GM12865 (cell line): ENCODE measurements at regions not wholly inside any gene's neighbourhood (a gene's known extent, or its start where the extent isn't known, plus 50 kb on each side); places are given as distances from the start of the nearest gene placed in this dataset.
A peak's percentile ranks its signal among the peaks of the same experiment; 100 is the strongest.
"Not testable (repeated sequence)": the region's sequence is repeated elsewhere in the genome, so short reads cannot be mapped to it uniquely, and the experiment has no call there.

Experiments
- DNase-seq: peaks from one replicate; pipeline ENCODE4 v3.0.0; 2010; ENCODE audit warnings: low read depth
- H3K4me3 ChIP-seq: 2 replicates; pipeline ENCODE4 v1.5.1; 2011; ENCODE audit warnings: mild to moderate bottlenecking, low read depth, low read length, control low read depth
- CTCF ChIP-seq: IDR thresholded peaks from 2 replicates; pipeline ENCODE4 v1.5.1; 2011; ENCODE audit warnings: low read length, control low read depth, low read depth, inconsistent platforms; ENCODE audit not compliant: insufficient read depth; ENCODE audit errors: missing control alignments

GRCh38 chr12:93092649-93092945 is 163.5 kb upstream of the EEA1 start:
- no peak overlapping the region for H3K4me3 ChIP-seq
- TF ChIP-seq CTCF, result no peak
- DNase-seq, result no peak

- H3K4me3 ChIP-seq, result no peak overlapping the region
- no peak for DNase-seq
- no peak for TF ChIP-seq CTCF
Observed at GRCh38 chr12:93093243-93093642, 164.1 kb upstream of the EEA1 start.

GRCh38 chr12:93094222-93094621 is 165.1 kb upstream of the EEA1 start:
- H3K4me3 ChIP-seq, DNase-seq: not testable (repeated sequence)

- no peak for TF ChIP-seq CTCF
Observed at GRCh38 chr12:93094988-93095737, 166.1 kb upstream of the EEA1 start.

GRCh38 chr12:93097417-93097816 is 168.3 kb upstream of the EEA1 start:
- no peak overlapping the region for H3K4me3 ChIP-seq
- TF ChIP-seq CTCF, result no peak
- no peak for DNase-seq

More at GRCh38 chr12:93094988-93095737, 166.1 kb upstream of the EEA1 start:
- DNase-seq, result peak; percentile 85
- no peak overlapping the region; the same call in 1 of the 2 replicates for H3K4me3 ChIP-seq

- TF ChIP-seq CTCF, result peak; percentile 62
- peak; percentile 89 for DNase-seq
Observed at GRCh38 chr12:93098077-93098476, 169.0 kb upstream of the EEA1 start.

GRCh38 chr12:93099792-93100191 is 170.7 kb upstream of the EEA1 start:
- H3K4me3 ChIP-seq, result no peak overlapping the region
- DNase-seq, result no peak
- TF ChIP-seq CTCF, result no peak

More at GRCh38 chr12:93098077-93098476, 169.0 kb upstream of the EEA1 start:
- no peak overlapping the region for H3K4me3 ChIP-seq
